Endothelial cell (in vitro differentiated cells): ENCODE measurements at regions not wholly inside any gene's neighbourhood (a gene's known extent, or its start where the extent isn't known, plus 50 kb on each side); places are given as distances from the start of the nearest gene placed in this dataset.

Source experiments
- DNase-seq: peaks from one replicate; pipeline ENCODE4 v3.0.0; 2021; ENCODE audit warnings: low spot score
- H3K27ac Mint-ChIP-seq: one replicate; pipeline ENCODE4 v1.8.0; 2021; ENCODE audit warnings: mixed read lengths, inconsistent platforms; ENCODE audit not compliant: unreplicated experiment
- H3K27me3 Mint-ChIP-seq: one replicate; pipeline ENCODE4 v1.8.0; 2021; ENCODE audit warnings: mild to moderate bottlenecking, moderate library complexity, mixed read lengths, inconsistent platforms; ENCODE audit not compliant: unreplicated experiment
- H3K36me3 Mint-ChIP-seq: one replicate; pipeline ENCODE4 v1.8.0; 2021; ENCODE audit warnings: mild to moderate bottlenecking, low read depth, mixed read lengths, inconsistent platforms; ENCODE audit not compliant: unreplicated experiment
- H3K4me1 Mint-ChIP-seq: one replicate; pipeline ENCODE4 v1.8.0; 2021; ENCODE audit warnings: mild to moderate bottlenecking, mixed read lengths, inconsistent platforms; ENCODE audit not compliant: unreplicated experiment
- H3K4me3 Mint-ChIP-seq: one replicate; pipeline ENCODE4 v1.8.0; 2021; ENCODE audit warnings: mild to moderate bottlenecking, mixed read lengths, inconsistent platforms; ENCODE audit not compliant: unreplicated experiment
- H3K9me3 Mint-ChIP-seq: one replicate; pipeline ENCODE4 v1.8.0; 2021; ENCODE audit warnings: mixed read lengths, inconsistent platforms; ENCODE audit not compliant: unreplicated experiment
- CTCF ChIP-seq: fragments of 200-600 bp; sonication (generic); IDR thresholded peaks from one replicate; pipeline ENCODE4 v1.5.0; 2021; ENCODE audit warnings: antibody characterized with exemption; ENCODE audit not compliant: unreplicated experiment

DNA sequence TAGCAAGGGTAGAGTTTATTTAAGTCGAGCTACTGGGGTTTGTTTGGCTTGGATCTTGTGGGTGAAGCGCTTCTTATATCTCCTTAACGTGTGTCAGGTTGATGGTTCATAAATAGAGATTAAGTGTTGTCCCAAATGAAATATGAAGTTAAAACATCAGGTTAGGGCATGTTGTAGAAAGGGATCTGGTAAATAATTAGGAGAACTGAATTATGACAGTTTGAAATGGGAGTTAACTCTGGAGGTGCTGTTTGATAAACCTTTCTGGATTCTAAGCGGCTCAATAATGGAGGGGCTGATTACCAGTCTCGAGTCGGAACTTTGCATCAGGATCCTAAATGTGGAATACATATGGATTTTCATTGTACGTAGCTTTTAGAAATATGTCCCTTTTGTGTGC lies 717.0 kb upstream of the WWC1 start:
- DNase-seq, result no peak
- TF ChIP-seq CTCF, result no peak
- Mint-ChIP-seq H3K4me3 (peak overlapping the region; percentile 28), H3K36me3 (no peaks in the 10 kb centered on the region), H3K9me3 (no peaks in the 10 kb centered on the region), H3K4me1 (peaks cover 11% of the 10 kb centered on the region), H3K27me3 (no peaks in the 10 kb centered on the region), H3K27ac (no peak overlapping the region)

GRCh38 chr5:167575330-167575729 lies 716.1 kb upstream of the WWC1 start:
- no peak for DNase-seq
- no peaks in the 10 kb centered on the region for H3K36me3 Mint-ChIP-seq
- peaks cover 11% of the 10 kb centered on the region for H3K4me1 Mint-ChIP-seq
- H3K27ac Mint-ChIP-seq, result no peak overlapping the region
- TF ChIP-seq CTCF, result no peak
- no peaks in the 10 kb centered on the region for H3K27me3 Mint-ChIP-seq
- H3K9me3 Mint-ChIP-seq, result no peaks in the 10 kb centered on the region
- H3K4me3 Mint-ChIP-seq, result no peak overlapping the region

- H3K4me3 Mint-ChIP-seq, result no peak overlapping the region
- H3K27me3 Mint-ChIP-seq, result no peaks in the 10 kb centered on the region
- no peak for TF ChIP-seq CTCF
- no peak overlapping the region for H3K27ac Mint-ChIP-seq
- peaks cover 11% of the 10 kb centered on the region for H3K4me1 Mint-ChIP-seq
- H3K36me3 Mint-ChIP-seq, result no peaks in the 10 kb centered on the region
- no peak for DNase-seq
- H3K9me3 Mint-ChIP-seq, result no peaks in the 10 kb centered on the region
Measured at GRCh38 chr5:167576126-167576525, 715.3 kb upstream of the WWC1 start.

GRCh38 chr5:167576897-167577296 lies 714.5 kb upstream of the WWC1 start:
- no peaks in the 10 kb centered on the region for H3K27me3 Mint-ChIP-seq
- H3K4me1 Mint-ChIP-seq, result peaks cover 7% of the 10 kb centered on the region
- H3K9me3 Mint-ChIP-seq, result no peaks in the 10 kb centered on the region
- no peak for DNase-seq
- H3K36me3 Mint-ChIP-seq, result no peaks in the 10 kb centered on the region
- no peak overlapping the region for H3K4me3 Mint-ChIP-seq
- TF ChIP-seq CTCF, result no peak
- no peak overlapping the region for H3K27ac Mint-ChIP-seq

DNA sequence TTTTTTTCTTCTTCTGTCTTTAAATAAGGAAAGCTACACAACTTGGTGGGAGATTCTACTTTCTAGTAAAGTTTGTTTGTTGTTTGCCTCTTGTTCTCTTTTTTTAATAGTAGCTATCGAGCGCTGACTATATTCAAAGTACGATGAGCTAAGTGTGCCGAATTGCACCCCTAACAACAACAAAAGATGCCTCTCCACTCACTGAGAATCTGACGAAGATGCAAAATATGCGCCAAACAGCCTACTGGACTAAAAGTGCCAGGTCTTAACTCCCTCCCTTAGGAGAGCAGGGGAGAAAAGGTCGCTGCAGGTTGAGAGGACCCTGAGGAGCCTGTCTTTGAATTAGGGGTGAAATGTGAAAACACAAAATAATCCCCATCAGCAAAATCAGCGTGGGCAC lies 713.8 kb upstream of the WWC1 start:
- Mint-ChIP-seq H3K36me3 (no peaks in the 10 kb centered on the region), H3K9me3 (no peaks in the 10 kb centered on the region), H3K4me3 (no peak overlapping the region), H3K27me3 (no peaks in the 10 kb centered on the region), H3K4me1 (peaks cover 6% of the 10 kb centered on the region), H3K27ac (no peak overlapping the region)
- TF ChIP-seq CTCF, result no peak
- DNase-seq, result no peak
